Head of caudate nucleus (tissue), 42 donors: ENCODE measurements at regions not wholly inside any gene's neighbourhood (a gene's known extent, or its start where the extent isn't known, plus 50 kb on each side); places are given as distances from the start of the nearest gene placed in this dataset.

Source experiments
- DNase-seq, 42 donors: peaks; one replicate each; pipeline versions ENCODE4 v3.0.0 to v3.0.0-alpha.2; 2020 to 2021; ENCODE audit warnings: mixed read lengths in 7 of 42
- intact Hi-C: fragments of 100-400 bp; cut with DNase I; formaldehyde crosslinking; loops from one replicate; pipeline ENCODE4 v1.15.0; 2022

DNA sequence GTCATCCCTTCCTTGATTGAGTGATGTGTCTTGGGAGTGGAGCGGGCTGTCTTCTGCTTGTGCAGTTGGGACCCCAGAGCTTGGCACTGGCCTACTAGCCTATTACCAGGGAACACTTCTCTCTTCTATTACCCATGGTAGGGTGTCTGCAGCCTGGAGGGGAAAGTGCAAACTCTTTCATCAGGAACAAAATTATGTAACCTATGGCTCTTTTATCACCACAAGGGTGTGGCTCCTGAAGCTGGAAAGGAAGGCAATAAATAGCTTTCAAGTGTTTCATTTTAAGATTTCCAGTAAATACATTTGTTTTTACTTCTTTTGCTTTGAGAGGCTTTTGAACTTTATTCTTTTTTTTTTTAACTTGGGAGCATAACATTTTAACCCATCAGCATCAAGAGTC is 349.7 kb upstream of the FAR2 start:
- DNase-seq = no peak
- intact Hi-C loops = no loop called here

DNA sequence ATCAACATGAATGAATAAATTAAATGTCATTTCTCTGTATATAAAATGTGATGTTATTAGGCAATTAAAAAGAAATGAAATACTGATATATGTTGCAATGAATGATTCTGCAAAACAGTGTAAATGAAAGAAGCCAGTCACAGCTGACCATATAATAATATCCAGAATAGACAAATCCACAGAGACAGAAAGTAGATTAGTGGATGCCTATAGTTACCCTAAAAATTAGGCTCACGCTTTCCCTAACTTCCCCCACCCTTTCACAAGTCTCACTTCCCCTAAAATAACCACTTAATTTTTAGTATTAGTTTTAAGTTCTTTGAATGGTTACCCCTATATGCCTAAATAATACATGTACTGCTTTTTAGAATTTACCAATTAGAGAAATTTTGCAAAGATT is 348.9 kb upstream of the FAR2 start:
- intact Hi-C loops = no loop called here
- DNase-seq = no peak

- intact Hi-C loops = no loop called here
Observed at GRCh38 chr12:28802706-28803438, 346.2 kb upstream of the FAR2 start.

GRCh38 chr12:28807535-28807934 is 341.5 kb upstream of the FAR2 start:
- no peak for DNase-seq
- intact Hi-C loops = no loop called here

More at GRCh38 chr12:28802706-28803438, 346.2 kb upstream of the FAR2 start:
- DNase-seq = no peak

GRCh38 chr12:28811457-28811856 is 337.6 kb upstream of the FAR2 start:
- no peak for DNase-seq

GRCh38 chr12:28814246-28814645 is 334.8 kb upstream of the FAR2 start:
- DNase-seq = no peak
- intact Hi-C loops = no loop called here

More at GRCh38 chr12:28811457-28811856, 337.6 kb upstream of the FAR2 start:
- intact Hi-C loops = no loop called here

- DNase-seq = no peak
Observed at GRCh38 chr12:28817524-28817923, 331.6 kb upstream of the FAR2 start.

DNA sequence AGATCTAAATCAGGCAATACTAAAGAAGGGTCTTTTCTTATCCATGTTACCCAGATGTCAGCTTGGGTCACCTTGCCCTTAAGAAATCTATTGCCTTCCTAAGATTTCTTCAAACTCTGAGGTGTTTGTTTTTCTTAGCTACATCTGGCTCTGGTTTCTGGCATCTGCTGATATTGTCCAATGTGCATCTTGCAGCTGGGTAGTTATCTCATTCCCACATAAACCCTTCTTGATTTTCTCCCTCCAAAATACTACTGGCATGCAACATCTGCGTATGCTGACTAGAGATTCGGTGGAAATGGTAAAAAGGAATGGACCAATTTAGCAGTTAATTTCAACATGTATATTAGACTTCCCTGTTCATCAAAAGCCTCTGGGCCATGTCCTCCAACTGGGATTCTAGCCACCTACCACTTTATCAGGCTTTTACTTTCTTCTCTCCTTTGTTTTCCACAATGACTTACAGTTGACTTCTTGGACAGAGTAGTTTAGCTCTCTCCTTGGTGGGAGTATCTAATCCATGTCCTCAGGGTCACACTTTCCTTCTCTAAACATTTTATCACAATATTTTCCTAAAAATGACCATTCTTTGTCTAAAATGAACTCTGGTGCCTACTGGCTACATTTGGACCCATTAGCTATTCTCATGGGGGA is 324.8 kb upstream of the FAR2 start:
- intact Hi-C loops = no loop called here
- DNase-seq = no peak

More at GRCh38 chr12:28817524-28817923, 331.6 kb upstream of the FAR2 start:
- intact Hi-C loops = no loop called here

DNA sequence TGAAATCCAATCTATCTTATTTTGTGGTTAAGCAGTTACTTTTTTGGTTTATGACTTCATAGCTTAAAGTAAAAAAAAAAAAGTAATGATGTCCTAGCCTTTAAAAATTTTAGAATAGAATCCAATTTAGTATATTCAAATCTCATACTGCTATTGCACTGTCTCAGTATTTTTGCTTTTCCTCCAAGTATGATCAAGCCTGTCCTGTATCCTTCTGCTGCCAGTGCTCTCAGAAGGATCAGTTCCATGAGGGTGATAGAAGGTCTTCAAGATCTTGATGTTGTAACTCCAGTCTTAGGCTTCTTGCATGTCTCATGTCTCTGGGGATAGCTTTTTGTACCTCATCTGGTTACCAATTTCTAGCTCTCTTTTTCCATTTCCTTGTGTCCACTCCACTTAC is 324.2 kb upstream of the FAR2 start:
- no peak for DNase-seq
- intact Hi-C loops = no loop called here

- intact Hi-C loops = no loop called here
- no peak for DNase-seq
Observed at GRCh38 chr12:28826766-28827165, 322.3 kb upstream of the FAR2 start.

DNA sequence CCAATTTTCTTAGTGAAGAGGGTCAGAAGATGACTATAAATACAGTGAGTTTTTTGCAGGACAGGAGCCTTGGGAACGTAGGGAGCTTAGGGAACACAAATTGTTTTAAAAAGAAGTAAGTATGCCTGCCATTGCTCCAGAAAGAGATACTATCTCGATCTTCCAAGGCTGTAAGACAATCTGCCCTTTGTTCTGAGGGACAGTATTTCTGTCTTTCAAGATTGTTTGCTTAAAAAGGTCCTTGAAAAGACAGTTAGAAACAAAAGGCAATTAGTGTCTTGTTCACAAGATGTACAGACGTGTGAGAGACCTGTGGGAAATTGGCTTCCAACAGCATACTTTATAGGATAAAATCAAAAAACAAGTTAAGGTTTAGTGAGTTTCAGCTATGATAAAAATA is 321.2 kb upstream of the FAR2 start:
- intact Hi-C loops = no loop called here
- DNase-seq = no peak

DNA sequence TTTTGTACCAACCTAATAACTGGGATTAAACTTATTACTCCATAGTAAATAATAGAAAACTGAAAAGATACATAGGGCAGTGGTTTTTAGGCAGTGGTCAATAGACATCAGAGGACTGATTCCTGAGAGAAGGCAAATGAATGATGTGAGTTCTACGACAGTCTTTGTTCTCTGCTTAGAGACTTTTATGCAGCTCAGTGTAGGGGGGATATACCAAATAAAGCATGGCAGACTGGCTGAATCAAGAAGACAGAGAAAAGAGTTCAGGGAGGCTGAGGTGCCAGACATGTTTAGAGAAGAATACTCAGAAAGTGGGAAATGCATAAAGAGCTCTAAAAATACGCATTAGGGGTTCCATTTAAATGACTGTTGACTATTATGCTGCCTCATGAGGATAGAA is 320.8 kb upstream of the FAR2 start:
- no peak for DNase-seq
- intact Hi-C loops = no loop called here

- intact Hi-C loops = no loop called here
- DNase-seq = no peak
Observed at GRCh38 chr12:28830491-28830890, 318.6 kb upstream of the FAR2 start.

- no peak for DNase-seq
- intact Hi-C loops = no loop called here
Observed at GRCh38 chr12:28844718-28845117, 304.4 kb upstream of the FAR2 start.

DNA sequence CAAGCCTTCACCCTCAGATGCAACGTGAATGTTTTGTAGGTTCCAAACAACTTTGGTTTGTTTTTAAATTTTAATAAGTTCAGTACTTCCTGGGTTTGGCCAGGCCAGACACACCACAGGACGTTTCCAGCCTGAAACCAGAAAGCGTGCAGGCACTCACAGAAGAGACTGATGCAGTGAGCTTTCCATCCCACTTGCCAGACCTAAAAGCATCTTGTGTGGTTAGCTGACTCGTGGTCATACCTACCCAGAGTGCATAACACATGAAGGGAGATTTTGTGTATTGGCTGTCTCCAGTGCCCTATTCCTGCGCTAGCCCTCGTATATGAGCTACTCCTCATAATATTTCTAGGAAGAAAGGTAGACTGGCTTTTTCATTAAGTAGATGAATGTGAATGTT is 297.3 kb upstream of the FAR2 start:
- no peak for DNase-seq
- intact Hi-C loops = no loop called here

DNA sequence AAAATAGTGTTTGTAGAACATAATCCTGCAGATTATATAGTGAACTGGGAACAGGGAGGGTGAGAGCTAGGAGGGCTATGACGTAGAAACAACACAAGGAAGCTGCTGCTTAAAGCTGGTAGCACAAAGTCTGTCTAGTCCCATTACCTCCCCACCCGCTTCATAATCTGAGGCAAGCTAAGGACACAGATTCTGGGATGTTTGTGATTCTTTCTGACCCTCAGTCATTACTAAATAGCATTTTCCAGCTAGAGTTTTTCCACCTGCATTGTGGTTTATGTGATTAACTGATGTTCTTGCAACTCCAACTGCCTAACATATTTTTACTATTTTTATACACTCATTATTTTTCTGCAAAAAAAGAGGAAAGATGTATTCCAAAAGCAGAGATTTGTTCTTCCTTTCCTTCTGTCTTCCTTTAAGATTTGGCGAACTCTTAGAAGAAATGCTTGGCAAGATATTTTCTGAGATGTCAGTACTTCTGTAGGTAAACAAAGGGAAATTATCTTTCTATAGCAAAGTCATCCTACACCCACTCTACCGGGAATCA is 293.2 kb upstream of the FAR2 start:
- no peak for DNase-seq
- intact Hi-C loops = no loop called here

DNA sequence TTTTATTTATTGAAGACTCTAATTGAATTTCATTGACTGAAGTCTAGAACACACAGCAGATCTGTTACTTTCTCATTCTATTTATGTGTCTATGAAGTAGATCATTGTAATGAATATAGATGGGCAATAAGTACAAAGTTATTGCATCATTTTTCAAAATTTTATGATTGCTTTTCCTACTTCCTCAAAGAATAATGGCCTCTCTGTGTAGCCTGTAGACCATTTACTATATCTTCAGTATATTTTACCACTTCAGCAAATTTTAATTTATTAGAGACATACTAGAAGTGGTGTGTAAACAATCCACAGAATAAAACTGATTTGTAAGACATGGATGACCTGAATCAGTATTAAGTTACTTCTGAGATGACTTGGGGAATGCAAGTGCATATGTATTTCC is 291.7 kb upstream of the FAR2 start:
- intact Hi-C loops = no loop called here
- DNase-seq = no peak

GRCh38 chr12:28859551-28859950 is 289.5 kb upstream of the FAR2 start:
- intact Hi-C loops = no loop called here
- no peak for DNase-seq

DNA sequence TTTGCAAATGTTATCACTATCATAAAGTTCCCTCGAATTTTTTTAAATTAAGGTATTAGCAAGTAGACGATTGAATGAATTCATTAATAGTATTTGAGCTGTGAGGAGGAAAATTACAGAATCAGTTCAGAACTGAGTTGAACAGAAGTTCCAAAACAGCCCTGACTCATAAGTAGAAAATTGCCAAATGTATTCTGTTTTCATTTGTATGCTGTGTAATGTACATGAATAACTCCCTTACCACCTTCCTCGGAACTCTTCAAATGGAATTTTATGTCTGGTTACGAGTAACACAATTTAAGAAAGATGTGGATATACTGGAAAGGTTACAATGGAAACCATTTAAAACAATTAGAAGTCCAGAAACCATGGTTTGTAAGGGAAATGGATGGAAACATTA is 283.3 kb upstream of the FAR2 start:
- DNase-seq = no peak
- intact Hi-C loops = loop anchor here (5.0 kb wide), 1 partner anchor 78 kb away; no protein-coding TSS in a partner anchor

- no peak for DNase-seq
- intact Hi-C loops = loop anchor here (5.0 kb wide), 1 partner anchor 79 kb away; no protein-coding TSS in a partner anchor
Observed at GRCh38 chr12:28866296-28866695, 282.8 kb upstream of the FAR2 start.
